HCT116 (cell line): ENCODE measurements at regions not wholly inside any gene's neighbourhood (a gene's known extent, or its start where the extent isn't known, plus 50 kb on each side); places are given as distances from the start of the nearest gene placed in this dataset.

Experiments
- ATAC-seq: fragments of 200-7000 bp; cut with Tn5 transposase; 2 replicates; pipeline ENCODE4 v1.9.1; 2020; ENCODE audit warnings: mild to moderate bottlenecking, moderate library complexity
- BruUV-seq: library from RNA; stranded (reverse); fragments of 400-500 nt; replicated peaks from 2 replicates; lab custom pipeline; 2021; lab: Mats Ljungman, UMichigan
- CTCF ChIA-PET: fragments of 300-600 bp; sonication (Branson Sonifier 250); formaldehyde crosslinking; loops from one replicate; lab custom pipeline; 2021; ENCODE audit warnings: antibody characterized with exemption; lab: Charles Lee
- POLR2A ChIA-PET: fragments of 300-600, 350-600 bp; sonication (Branson Sonifier 250); formaldehyde crosslinking; loops from one replicate; lab custom pipeline; 2021; ENCODE audit warnings: antibody characterized with exemption; lab: Charles Lee
- RAD21 ChIA-PET, 2 experiments: fragments of 300-600 bp; sonication (Branson Sonifier 250); formaldehyde crosslinking; loops; one replicate each; lab custom pipeline; 2023; ENCODE audit warnings: low total read pairs in 2 of 2; ENCODE audit not compliant: uncharacterized antibody in 2 of 2, unreplicated experiment in 2 of 2, low non-redundant PET in 1 of 2; lab: Charles Lee
- DNase-seq: peaks from one replicate; pipeline ENCODE4 v3.0.0-alpha.2; 2010; ENCODE audit warnings: low read depth, low spot score
- H2AFZ ChIP-seq: fragments of 200-600 bp; shearing (Covaris generic), sonication (generic); 2 replicates; pipeline ENCODE4 v1.6.1; 2017; ENCODE audit warnings: low read depth, mixed run types, mixed read lengths, antibody characterized with exemption, low read length; ENCODE audit not compliant: poor library complexity, severe bottlenecking
- H3K27ac ChIP-seq: 2 replicates; pipeline ENCODE4 v1.5.1; 2012; ENCODE audit warnings: low read depth, low read length
- H3K27me3 ChIP-seq: fragments of 200-600 bp; sonication (generic); 2 replicates; pipeline ENCODE4 v1.6.1; 2016; ENCODE audit warnings: mixed run types, low read length, mixed read lengths; ENCODE audit not compliant: insufficient read depth
- H3K36me3 ChIP-seq, 2 experiments: fragments of 200-500 bp in 1 of 2; fragments of 200-600 bp in 1 of 2; sonication (Bioruptor generic) in 1 of 2; sonication (generic) in 1 of 2; 2 replicates each; pipeline versions ENCODE4 v1.5.1 to v1.6.1; 2014 to 2016; ENCODE audit warnings: low read length in 2 of 2, inconsistent platforms in 1 of 2, mixed read lengths in 1 of 2, mixed run types in 1 of 2; ENCODE audit not compliant: insufficient read depth in 2 of 2, control insufficient read depth in 1 of 2
- H3K4me1 ChIP-seq, 2 experiments: fragments of 200-600 bp in 1 of 2; sonication (generic) in 1 of 2; 2 replicates each; pipeline versions ENCODE4 v1.5.1 to v1.6.1; 2012 to 2017; ENCODE audit warnings: low read length in 2 of 2, inconsistent platforms in 1 of 2, mild to moderate bottlenecking in 1 of 2, mixed read lengths in 1 of 2, mixed run types in 1 of 2, moderate library complexity in 1 of 2; ENCODE audit not compliant: insufficient read depth in 2 of 2, control insufficient read depth in 1 of 2
- H3K4me2 ChIP-seq: fragments of 200-600 bp; sonication (generic); 2 replicates; pipeline ENCODE4 v1.6.1; 2017; ENCODE audit warnings: mixed run types, low read length, mixed read lengths
- H3K4me3 ChIP-seq, 2 experiments: fragments of 200-600 bp in 1 of 2; sonication (generic) in 1 of 2; replicated peaks in 1 of 2; 2 replicates each; pipeline ENCODE4 v1.5.1; 2011 to 2016; ENCODE audit warnings: low read length in 2 of 2, control low read depth in 1 of 2, low read depth in 1 of 2, mild to moderate bottlenecking in 1 of 2, mixed read lengths in 1 of 2, mixed run types in 1 of 2
- H3K79me2 ChIP-seq: fragments of 200-600 bp; sonication (generic); 2 replicates; pipeline ENCODE4 v1.6.1; 2017; ENCODE audit warnings: mild to moderate bottlenecking, mixed run types, low read length, moderate library complexity, mixed read lengths; ENCODE audit not compliant: insufficient read depth
- H3K9ac ChIP-seq: fragments of 200-600 bp; sonication (generic); 2 replicates; pipeline ENCODE4 v1.6.1; 2016; ENCODE audit warnings: low read length, mixed read lengths
- H3K9me2 ChIP-seq: fragments of 200-600 bp; sonication (generic), shearing (Covaris generic); 2 replicates; pipeline ENCODE4 v1.6.1; 2017; ENCODE audit warnings: mixed run types, mild to moderate bottlenecking, moderate library complexity; ENCODE audit not compliant: insufficient read depth
- H3K9me3 ChIP-seq, 2 experiments: fragments of 200-500 bp in 1 of 2; fragments of 200-600 bp in 1 of 2; sonication (Bioruptor generic) in 1 of 2; sonication (generic) in 1 of 2; 2 replicates each; pipeline ENCODE4 v1.6.1; 2014 to 2017; ENCODE audit warnings: low read length in 2 of 2, mixed read lengths in 2 of 2, inconsistent platforms in 1 of 2, low read depth in 1 of 2, mild to moderate bottlenecking in 1 of 2, mixed run types in 1 of 2, moderate library complexity in 1 of 2; ENCODE audit not compliant: control insufficient read depth in 1 of 2, insufficient read depth in 1 of 2
- H4K20me1 ChIP-seq: fragments of 200-600 bp; sonication (generic), shearing (Covaris generic); 2 replicates; pipeline ENCODE4 v1.6.1; 2017; ENCODE audit warnings: mixed run types, mild to moderate bottlenecking, moderate library complexity; ENCODE audit not compliant: insufficient read depth
- CBX3 ChIP-seq: IDR thresholded peaks from 2 replicates; pipeline ENCODE4 v1.6.1; 2012; ENCODE audit warnings: low read depth
- CEBPB ChIP-seq: IDR thresholded peaks from 2 replicates; pipeline ENCODE4 v1.6.1; 2012; ENCODE audit warnings: low read depth
- EGR1 ChIP-seq: IDR thresholded peaks from 2 replicates; pipeline ENCODE4 v1.6.1; 2012; ENCODE audit warnings: low read depth
- EZH2 ChIP-seq: fragments of 200-600 bp; sonication (generic); IDR thresholded peaks from 2 replicates; pipeline ENCODE4 v1.6.1; 2017; ENCODE audit warnings: antibody characterized with exemption, mixed run types
- POLR2AphosphoS5 ChIP-seq: IDR thresholded peaks from 2 replicates; pipeline ENCODE4 v1.6.1; 2011; ENCODE audit warnings: mild to moderate bottlenecking, low read depth, low read length, moderate library complexity
- SIN3A ChIP-seq: IDR thresholded peaks from 2 replicates; pipeline ENCODE4 v1.6.1; 2012; ENCODE audit warnings: low read depth
- SP1 ChIP-seq: IDR thresholded peaks from 2 replicates; pipeline ENCODE4 v1.6.1; 2012; ENCODE audit warnings: low read depth
- SRF ChIP-seq: IDR thresholded peaks from 2 replicates; pipeline ENCODE4 v1.6.1; 2012; ENCODE audit warnings: low read depth
- TCF7L2 ChIP-seq: IDR thresholded peaks from 2 replicates; pipeline ENCODE4 v1.7.0; 2011; ENCODE audit warnings: borderline replicate concordance, inconsistent platforms; ENCODE audit not compliant: insufficient read depth, insufficient read length; ENCODE audit errors: extremely low read depth
- YY1 ChIP-seq: IDR thresholded peaks from 2 replicates; pipeline ENCODE4 v1.6.1; 2011; ENCODE audit warnings: low read length, low read depth, moderate library complexity, mild to moderate bottlenecking; ENCODE audit not compliant: insufficient replicate concordance; ENCODE audit errors: extremely low read depth
- ZFX ChIP-seq: fragments of 450-650 bp; IDR thresholded peaks from 2 replicates; pipeline ENCODE4 v1.6.1; 2017
- ZNF274 ChIP-seq: fragments of 200-500 bp; sonication (Bioruptor generic); IDR thresholded peaks from 2 replicates; pipeline ENCODE4 v1.6.1; 2014; ENCODE audit warnings: mild to moderate bottlenecking, low read depth, low read length, inconsistent platforms
- intact Hi-C: fragments of 100-400 bp; cut with micrococcal nuclease; formaldehyde crosslinking; loops from 2 replicates; pipeline ENCODE4 v1.10.0; 2022
- TF ChIP-seq, protein P1 (sequence below): IDR thresholded peaks from 2 replicates; pipeline ENCODE4 v1.6.1; 2011; ENCODE audit warnings: mild to moderate bottlenecking, low read length, moderate library complexity; ENCODE audit not compliant: insufficient replicate concordance; ENCODE audit errors: extremely low read depth
- TF ChIP-seq, protein P2 (sequence below), 3 experiments: fragments of 200-600 bp in 1 of 3; sonication (generic) in 1 of 3; IDR thresholded peaks in 2 of 3; conservative IDR thresholded peaks in 1 of 3; 2 replicates each; pipeline ENCODE4 v1.5.1; 2012 to 2017; ENCODE audit warnings: low read depth in 2 of 3, low read length in 2 of 3, antibody characterized with exemption in 1 of 3, borderline replicate concordance in 1 of 3, control low read depth in 1 of 3, mild to moderate bottlenecking in 1 of 3, mixed read lengths in 1 of 3, mixed run types in 1 of 3, moderate library complexity in 1 of 3; ENCODE audit not compliant: insufficient read depth in 1 of 3
- TF ChIP-seq, protein P3 (sequence below): IDR thresholded peaks from 2 replicates; pipeline ENCODE4 v1.6.1; 2012; ENCODE audit warnings: low read depth
- TF ChIP-seq, protein P4 (sequence below): IDR thresholded peaks from 2 replicates; pipeline ENCODE4 v1.6.1; 2012

DNA sequence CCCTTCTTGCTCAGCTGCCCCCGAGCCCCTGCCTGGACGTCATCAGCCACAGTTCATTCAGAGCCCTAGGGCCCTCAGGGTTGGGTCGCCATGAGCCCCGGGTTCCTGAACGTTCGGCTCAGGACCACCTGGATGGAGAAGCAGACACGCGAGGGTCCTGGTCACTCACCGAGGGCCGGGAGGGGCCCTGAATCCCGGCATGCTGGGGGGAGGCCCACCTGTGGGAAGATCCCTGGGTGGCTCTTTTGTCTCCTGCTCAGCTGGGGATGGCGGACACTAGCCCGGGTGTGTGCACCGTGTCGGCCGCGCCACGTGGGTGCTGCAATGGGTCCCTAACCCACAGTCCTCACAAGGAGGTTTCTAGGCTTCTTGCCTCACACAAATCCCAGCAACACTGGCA is 78.1 kb upstream of the TTC34 start:
- ChIA-PET CTCF (no interaction called here), RAD21 (no interaction called here), POLR2A (no interaction called here)
- Histone ChIP-seq H3K4me2 (no peak overlapping the region), H3K79me2 (no peaks in the 10 kb centered on the region), H3K27me3 (no peaks in the 10 kb centered on the region), H3K4me1 (no peaks in the 10 kb centered on the region), H4K20me1 (no peaks in the 10 kb centered on the region), H2AFZ (no peak overlapping the region), H3K27ac (no peak overlapping the region), H3K4me3 (no peak overlapping the region), H3K36me3 (no peaks in the 10 kb centered on the region), H3K9me3 (no peaks in the 10 kb centered on the region), H3K9me2 (no peaks in the 10 kb centered on the region), H3K9ac (no peak overlapping the region)
- DNase-seq (no peak), ATAC-seq (no peak)
- no TSS peak for BruUV-seq
- intact Hi-C loops, result no loop called here
- TF ChIP-seq YY1 (no peak), SIN3A (no peak), POLR2AphosphoS5 (no peak), ZNF274 (no peak), ZFX (no peak), SRF (no peak), SP1 (no peak), EZH2 (no peak), CBX3 (no peak), TCF7L2 (no peak), CEBPB (no peak), EGR1 (no peak)
- TF ChIP-seq, protein P1, sequence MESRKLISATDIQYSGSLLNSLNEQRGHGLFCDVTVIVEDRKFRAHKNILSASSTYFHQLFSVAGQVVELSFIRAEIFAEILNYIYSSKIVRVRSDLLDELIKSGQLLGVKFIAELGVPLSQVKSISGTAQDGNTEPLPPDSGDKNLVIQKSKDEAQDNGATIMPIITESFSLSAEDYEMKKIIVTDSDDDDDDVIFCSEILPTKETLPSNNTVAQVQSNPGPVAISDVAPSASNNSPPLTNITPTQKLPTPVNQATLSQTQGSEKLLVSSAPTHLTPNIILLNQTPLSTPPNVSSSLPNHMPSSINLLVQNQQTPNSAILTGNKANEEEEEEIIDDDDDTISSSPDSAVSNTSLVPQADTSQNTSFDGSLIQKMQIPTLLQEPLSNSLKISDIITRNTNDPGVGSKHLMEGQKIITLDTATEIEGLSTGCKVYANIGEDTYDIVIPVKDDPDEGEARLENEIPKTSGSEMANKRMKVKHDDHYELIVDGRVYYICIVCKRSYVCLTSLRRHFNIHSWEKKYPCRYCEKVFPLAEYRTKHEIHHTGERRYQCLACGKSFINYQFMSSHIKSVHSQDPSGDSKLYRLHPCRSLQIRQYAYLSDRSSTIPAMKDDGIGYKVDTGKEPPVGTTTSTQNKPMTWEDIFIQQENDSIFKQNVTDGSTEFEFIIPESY, result no peak
- TF ChIP-seq, protein P2, sequence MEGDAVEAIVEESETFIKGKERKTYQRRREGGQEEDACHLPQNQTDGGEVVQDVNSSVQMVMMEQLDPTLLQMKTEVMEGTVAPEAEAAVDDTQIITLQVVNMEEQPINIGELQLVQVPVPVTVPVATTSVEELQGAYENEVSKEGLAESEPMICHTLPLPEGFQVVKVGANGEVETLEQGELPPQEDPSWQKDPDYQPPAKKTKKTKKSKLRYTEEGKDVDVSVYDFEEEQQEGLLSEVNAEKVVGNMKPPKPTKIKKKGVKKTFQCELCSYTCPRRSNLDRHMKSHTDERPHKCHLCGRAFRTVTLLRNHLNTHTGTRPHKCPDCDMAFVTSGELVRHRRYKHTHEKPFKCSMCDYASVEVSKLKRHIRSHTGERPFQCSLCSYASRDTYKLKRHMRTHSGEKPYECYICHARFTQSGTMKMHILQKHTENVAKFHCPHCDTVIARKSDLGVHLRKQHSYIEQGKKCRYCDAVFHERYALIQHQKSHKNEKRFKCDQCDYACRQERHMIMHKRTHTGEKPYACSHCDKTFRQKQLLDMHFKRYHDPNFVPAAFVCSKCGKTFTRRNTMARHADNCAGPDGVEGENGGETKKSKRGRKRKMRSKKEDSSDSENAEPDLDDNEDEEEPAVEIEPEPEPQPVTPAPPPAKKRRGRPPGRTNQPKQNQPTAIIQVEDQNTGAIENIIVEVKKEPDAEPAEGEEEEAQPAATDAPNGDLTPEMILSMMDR (IDR thresholded peaks at IDR 0.05 in 2 of 3, conservative IDR thresholded peaks at IDR 0.05 in 1 of 3; ENCODE audit: borderline replicate concordance in 1 of 3, insufficient read depth in 1 of 3, low read depth in 2 of 3, low read length in 2 of 3), result no peak
- TF ChIP-seq, protein P3, sequence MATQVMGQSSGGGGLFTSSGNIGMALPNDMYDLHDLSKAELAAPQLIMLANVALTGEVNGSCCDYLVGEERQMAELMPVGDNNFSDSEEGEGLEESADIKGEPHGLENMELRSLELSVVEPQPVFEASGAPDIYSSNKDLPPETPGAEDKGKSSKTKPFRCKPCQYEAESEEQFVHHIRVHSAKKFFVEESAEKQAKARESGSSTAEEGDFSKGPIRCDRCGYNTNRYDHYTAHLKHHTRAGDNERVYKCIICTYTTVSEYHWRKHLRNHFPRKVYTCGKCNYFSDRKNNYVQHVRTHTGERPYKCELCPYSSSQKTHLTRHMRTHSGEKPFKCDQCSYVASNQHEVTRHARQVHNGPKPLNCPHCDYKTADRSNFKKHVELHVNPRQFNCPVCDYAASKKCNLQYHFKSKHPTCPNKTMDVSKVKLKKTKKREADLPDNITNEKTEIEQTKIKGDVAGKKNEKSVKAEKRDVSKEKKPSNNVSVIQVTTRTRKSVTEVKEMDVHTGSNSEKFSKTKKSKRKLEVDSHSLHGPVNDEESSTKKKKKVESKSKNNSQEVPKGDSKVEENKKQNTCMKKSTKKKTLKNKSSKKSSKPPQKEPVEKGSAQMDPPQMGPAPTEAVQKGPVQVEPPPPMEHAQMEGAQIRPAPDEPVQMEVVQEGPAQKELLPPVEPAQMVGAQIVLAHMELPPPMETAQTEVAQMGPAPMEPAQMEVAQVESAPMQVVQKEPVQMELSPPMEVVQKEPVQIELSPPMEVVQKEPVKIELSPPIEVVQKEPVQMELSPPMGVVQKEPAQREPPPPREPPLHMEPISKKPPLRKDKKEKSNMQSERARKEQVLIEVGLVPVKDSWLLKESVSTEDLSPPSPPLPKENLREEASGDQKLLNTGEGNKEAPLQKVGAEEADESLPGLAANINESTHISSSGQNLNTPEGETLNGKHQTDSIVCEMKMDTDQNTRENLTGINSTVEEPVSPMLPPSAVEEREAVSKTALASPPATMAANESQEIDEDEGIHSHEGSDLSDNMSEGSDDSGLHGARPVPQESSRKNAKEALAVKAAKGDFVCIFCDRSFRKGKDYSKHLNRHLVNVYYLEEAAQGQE, result no peak
- TF ChIP-seq, protein P4, sequence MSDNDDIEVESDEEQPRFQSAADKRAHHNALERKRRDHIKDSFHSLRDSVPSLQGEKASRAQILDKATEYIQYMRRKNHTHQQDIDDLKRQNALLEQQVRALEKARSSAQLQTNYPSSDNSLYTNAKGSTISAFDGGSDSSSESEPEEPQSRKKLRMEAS, result no peak
